ENCODE measurements at regions not wholly inside any gene's neighbourhood (a gene's known extent, or its start where the extent isn't known, plus 50 kb on each side); places are given as distances from the start of the nearest gene placed in this dataset.
"Not testable (repeated sequence)": the region's sequence is repeated elsewhere in the genome, so short reads cannot be mapped to it uniquely, and the experiment has no call there.

DNA sequence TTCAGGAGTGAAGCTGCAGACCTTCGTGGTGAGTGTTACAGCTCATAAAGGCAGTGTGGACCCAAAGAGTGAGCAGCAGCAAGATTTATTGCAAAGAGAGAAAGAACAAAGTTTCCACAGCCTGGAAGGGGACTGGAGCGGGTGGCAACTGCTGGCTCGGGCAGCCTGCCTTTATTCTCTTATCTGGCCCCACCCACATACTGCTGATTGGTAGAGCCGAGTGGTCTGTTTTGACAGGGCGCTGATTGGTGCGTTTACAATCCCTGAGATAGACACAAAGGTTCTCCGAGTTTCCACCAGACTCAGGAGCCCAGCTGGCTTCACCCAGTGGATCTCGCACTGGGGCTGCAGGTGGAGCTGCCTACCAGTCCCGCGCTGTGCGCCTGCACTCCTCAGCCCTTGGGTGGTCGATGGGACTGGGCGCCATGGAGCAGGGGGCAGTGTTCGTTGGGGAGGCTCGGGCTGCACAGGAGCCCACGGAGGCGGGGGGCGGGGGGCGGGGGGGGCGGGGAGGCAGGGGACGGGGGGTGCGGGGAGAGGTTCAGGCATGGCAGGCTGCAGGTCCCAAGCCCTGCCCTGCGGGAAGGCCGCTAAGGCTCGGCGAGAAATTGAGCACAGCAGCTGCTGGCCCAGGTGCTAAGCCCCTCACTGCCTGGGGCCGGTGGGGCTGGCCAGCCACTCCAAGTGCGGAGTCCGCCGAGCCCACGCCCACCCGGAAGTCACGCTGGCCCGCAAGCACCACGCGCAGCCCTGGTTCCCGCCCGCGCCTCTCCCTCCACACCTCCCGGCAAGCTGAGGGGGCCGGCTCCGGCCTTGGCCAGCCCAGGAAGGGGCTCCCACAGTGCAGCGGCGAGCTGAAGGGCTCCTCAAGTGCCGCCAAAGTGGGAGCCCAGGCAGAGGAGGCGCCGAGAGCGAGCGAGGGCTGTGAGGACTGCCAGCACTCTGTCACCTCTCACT is 59.9 kb upstream of the EN2 start:
- not testable (repeated sequence) for DNase-seq

DNA sequence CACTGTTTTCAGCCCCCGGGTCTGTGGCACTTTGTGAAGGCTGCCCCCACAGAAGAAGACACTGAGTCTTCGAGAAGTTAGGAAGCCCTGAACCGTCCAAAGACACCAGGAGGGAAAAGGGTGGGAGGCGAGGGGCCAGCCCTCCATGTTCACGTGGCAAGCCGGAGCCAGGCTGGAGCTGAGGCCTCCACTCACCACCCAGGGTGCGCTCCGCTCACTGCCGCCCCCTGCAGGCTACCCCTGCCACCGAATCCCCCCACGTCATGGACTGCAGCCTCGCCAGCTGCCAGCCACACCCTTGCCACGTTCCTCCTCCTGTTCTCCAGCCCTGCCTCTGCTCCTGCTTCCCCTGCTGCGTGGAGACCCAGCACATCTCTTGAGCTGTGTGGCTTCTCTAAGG is 59.0 kb upstream of the EN2 start:
- DNase-seq = no peak

DNA sequence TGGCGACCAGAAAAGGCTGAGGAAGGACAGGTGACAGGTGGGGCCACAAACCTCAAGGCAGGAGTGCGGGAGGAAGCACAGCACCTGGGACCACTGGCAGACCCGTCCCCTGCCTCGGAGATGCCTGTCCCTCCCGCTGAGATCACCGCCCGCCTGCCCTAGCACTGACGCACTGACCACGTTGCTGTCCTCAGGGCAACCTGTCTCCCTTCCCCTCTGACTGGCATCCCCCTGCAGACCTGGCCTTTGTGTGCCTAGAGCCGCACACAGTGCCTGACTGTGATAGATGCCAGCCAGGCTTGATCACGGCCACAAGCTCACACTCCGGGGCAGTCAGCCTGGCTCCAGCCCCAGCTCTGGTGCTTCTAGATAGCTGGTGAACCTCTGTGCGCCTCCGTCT is 58.4 kb upstream of the EN2 start:
- DNase-seq = no peak

- no peak for DNase-seq
Observed at GRCh38 chr7:155401231-155401630, 56.7 kb upstream of the EN2 start.

DNA sequence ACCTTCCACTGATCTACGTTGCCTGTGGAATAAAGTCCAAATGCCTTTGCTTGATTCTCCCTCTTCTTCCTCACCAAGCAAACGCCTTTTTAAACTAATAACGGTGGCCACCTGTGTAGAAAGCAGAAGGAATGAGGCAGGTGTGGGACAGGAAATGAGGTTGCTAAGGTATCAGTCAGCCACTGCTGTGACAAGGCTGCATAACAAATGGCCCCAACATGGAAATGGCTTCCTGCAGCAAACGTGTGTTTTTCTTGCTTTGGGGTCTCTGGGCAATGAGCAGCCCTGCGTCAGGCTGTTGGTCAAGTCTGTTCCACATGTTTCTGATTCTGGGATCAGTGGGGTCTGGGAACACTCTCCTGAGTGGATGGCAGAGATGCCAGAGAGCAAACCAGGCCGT is 56.0 kb upstream of the EN2 start:
- DNase-seq = no peak

DNA sequence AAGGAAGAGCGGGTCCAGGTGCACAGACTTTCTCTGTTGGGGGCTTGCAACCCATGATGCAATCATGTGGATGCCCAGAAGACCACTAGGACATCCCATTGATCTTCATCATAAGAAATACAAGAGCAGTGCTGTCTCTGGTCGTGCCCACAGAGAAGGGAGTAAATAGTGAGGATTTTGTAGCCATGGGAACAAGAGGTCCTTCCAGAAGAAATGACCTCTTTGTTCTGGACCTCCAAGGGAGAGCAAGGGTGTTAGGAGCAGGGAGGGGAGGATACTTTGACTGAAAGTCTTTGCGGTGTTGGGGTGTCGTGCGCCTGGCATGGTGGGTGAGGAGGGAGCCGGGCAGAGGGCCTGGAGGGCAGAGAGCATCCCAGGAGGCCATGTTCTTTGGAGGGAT is 55.0 kb upstream of the EN2 start:
- no peak for DNase-seq

DNA sequence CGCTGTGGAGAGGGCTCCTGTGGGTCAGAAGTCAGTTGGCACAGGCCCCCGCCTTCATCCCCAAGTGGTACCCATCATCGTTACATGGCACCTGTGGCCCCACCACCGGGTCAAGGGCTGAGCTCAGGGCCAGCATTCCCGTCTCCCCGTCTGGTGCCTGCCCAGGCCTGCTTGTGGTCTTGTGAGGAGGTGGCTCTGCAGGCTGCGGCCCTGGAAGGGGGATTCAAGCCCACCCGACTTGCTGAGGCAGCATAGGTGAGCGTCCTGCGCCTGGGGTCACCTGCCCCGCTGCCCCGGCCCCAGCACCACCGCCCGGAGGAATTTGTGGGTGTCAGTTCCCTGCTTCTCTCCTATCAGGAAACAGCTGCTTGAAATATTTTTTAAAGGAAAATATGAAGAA is 53.0 kb upstream of the EN2 start:
- DNase-seq = no peak

DNA sequence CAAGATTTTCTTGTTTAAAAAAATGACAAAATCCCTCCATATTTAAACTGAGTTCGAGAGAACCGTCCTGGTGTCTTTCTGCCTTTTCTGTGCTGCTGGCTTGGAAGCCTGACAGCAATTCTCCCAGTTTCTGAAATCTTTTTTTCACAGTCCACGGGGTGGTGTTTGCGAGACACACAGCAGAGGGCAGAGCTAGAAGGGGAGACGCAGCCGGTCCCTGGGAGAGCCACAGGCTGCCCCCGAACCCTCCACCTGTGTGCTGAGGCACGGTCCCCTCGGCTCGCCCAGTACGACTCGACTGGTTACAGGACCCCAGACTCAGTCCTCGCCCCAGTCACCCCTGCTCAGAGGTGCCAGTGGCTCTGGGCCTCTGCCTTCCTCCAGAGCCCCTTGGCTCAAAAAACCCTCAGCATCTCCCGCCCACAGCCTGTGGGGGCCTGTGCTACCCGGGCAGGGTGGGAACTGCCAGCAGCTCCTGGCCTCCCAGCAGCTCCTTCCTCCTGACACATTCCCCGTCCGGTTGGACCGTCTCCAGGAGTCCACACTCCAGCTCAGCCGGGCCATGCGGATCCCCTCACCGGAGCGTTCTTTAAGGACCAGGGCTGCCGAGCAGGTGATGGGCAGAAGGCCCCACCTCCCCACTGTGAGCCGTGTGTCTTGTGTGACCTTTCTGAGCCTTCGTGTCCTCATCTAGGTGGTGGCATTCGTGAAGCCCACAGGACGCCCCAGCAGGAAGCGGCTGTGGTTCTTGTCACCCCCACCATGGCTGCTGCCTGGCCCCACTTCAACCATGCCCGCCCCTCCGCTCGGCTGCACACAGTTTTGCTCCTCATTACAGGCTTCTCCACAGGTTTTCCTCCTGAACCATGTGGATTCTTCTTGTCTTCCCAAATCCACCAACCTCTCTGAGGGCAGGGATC is 52.3 kb upstream of the EN2 start:
- no peak for DNase-seq

DNA sequence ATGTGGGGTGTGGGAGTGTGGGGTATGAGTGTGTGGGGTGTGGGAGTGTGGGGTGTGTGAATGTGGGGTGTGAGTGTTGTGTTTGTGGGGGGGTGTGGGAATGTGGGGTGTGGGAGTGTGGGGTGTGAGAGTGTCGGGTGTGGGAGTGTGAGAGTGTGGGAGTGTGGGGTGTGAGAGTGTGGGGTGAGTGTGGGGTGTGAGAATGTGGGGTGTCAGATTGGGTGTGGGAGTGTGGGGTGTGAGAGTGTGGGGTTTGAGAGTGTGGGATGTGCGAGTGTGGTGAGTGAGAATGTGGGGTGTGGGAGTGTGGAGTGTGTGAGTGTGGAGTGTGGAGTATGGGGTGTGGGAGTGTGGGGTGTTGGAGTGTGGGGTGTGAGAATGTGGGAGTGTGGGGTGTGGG is 50.1 kb upstream of the EN2 start:
- no peak for DNase-seq

All from GF-D8 (cell line).